GM18517 (cell line): ENCODE measurements at regions not wholly inside any gene's neighbourhood (a gene's known extent, or its start where the extent isn't known, plus 50 kb on each side); places are given as distances from the start of the nearest gene placed in this dataset.

Experiments
- ATAC-seq: cut with Tn5 transposase; IDR thresholded peaks from one replicate; pipeline ENCODE4 v1.9.1; 2021; ENCODE audit warnings: mild to moderate bottlenecking, moderate library complexity; ENCODE audit not compliant: unreplicated experiment

- ATAC-seq, result no peak
Observed at GRCh38 chr18:45373286-45373880, 241.9 kb upstream of the SLC14A2 start.

DNA sequence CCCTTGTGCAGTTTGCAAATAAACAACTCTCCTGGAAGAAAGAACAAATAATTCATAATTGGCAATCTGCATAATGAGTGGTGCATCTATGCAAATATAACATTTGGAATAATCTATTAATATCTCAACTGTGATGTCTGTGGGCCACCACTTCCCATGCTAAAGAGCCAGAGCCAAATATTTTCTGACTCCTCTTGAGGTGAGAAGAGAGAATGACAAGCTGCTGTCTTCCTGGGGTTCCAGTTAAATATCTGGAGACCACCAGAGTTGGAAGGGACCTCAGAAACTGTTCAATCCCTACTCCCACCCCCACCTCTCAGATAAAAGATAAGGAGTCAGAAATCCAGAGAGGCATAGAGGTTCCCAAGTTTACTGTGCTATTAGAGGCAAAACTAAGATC is 241.0 kb upstream of the SLC14A2 start:
- ATAC-seq, result no peak

GRCh38 chr18:45374878-45375630 is 240.2 kb upstream of the SLC14A2 start:
- no peak for ATAC-seq

- no peak for ATAC-seq
Observed at GRCh38 chr18:45376193-45376592, 239.1 kb upstream of the SLC14A2 start.

- ATAC-seq, result no peak
Observed at GRCh38 chr18:45378308-45378707, 237.0 kb upstream of the SLC14A2 start.

DNA sequence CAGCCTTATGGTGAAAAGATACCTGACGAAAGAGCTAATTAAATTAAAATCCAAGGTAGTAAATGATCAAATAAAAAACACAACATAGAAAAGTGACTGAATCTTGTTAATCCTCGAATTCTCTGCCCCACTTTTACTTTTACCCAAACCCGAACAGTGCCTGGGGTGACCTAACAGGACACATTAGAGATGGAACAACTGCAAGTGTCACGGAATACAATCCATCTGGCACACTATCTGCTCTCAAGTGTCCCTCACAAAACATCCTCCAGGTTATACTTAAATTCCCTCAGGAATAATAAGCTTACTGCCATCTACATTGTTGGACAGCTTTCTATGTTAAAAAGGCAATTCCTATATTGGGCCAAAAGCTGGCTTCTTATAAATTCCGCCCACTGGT is 236.3 kb upstream of the SLC14A2 start:
- ATAC-seq, result no peak

DNA sequence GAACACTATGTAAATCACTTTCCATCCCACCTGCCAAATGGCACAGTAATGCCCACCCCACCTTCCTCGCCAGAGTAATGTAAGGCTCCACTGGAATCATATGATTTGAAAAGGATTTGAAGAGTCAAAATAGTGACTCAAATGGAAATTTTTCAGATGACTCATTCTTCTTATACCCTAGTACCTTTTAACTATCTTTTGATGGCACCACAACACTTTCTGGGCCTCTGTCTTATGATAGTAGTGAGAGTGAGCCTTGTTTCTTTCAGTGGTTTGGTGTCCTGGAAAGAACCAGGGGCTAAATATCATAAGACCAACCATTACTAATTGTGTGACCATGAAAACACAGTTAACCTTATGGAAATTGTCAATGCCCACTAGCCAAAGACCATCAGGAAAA is 235.4 kb upstream of the SLC14A2 start:
- ATAC-seq, result peak; percentile 68

DNA sequence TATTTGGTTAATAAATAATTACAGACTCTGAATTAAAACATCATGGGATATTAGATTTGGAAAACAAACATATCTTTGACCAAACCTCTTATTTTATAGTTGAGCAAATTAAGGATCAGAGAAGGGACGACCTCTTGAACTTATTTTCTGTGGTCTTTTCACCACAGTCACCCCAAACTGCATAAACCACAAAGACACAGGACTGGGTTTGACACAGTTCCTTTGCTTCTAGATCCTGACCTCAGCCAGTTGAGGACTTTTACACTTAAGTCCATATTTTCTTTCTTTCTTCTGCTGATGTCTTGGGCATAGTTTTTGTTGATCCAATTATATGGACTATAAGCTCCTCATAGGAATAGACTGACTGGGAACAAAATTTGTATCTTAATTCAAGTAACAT is 234.0 kb upstream of the SLC14A2 start:
- ATAC-seq, result no peak

- ATAC-seq, result no peak
Observed at GRCh38 chr18:45383228-45383627, 232.0 kb upstream of the SLC14A2 start.

DNA sequence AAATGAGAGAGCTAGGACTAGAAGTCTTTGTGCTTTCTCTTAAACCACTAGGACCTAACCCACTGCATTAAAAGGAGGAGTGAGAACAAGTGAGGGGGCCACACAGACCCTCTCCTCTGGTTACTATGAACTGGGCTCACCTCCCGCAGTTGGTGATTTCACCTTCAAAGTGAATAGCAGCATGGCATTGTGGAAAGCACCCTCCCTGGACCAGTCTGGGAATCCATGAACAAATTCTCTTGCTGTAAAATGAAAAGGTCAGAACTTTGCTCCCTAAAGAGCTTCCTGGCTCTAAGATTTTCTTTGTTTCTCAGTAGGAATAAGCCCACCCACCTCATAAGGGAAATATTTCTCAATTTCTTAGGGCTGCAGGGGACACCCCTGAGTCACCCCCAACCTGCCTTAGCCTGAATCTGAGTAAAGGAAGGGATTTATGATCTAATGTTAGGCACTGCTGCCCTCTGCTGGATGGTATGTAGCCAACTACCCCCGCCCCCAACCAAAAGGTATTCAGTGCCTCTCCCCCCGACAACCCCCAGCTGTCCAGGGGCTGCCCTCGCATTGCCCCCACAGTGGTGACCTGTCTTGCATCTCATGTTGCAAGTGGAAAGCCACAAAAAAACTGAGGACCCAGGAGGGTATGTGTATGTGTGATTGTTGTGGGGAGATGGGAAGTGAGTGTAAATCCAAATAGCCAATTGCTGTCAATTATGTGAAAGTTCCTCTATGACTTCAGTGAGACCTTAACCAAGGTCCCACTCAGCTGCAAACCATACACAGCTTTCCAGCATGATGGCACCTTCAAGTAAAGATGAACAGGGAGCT is 230.9 kb upstream of the SLC14A2 start:
- peak; percentile 51 for ATAC-seq

DNA sequence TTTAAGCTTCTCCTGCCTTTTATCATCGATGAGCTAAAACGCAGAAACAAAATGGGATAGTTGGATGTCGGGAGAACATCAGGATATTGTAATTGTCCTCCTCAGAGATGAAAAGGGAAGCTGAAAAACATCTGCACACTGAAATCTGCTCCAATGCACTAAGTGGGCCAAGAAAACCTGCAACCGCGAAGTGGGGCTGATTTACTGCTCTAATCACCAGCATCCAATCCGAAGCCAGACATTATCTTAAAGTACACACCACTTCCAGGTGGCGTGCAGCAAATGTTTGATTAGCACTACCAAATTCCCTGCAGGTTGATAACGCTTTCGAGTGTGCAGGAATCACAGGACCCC is 230.3 kb upstream of the SLC14A2 start:
- ATAC-seq, result no peak

GRCh38 chr18:45386041-45386655 is 229.1 kb upstream of the SLC14A2 start:
- no peak for ATAC-seq

DNA sequence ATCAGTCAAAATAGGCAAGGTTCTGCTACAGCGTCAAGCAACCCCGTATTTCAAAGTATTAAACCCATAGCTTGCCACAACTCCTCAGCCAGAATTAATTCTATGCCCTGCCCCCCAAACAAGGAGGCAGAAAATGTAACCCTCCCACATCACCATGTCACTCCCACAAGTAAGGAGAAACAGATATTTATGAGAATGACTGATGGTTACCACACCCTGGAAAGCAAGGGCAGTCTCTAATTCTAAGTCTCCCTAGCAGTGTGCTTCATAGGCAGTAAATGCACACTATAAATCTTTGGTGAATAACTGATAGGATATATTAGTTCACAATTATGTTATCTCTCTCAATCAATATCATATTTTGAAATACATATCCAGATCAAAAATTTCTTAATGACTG is 228.0 kb upstream of the SLC14A2 start:
- ATAC-seq, result no peak

DNA sequence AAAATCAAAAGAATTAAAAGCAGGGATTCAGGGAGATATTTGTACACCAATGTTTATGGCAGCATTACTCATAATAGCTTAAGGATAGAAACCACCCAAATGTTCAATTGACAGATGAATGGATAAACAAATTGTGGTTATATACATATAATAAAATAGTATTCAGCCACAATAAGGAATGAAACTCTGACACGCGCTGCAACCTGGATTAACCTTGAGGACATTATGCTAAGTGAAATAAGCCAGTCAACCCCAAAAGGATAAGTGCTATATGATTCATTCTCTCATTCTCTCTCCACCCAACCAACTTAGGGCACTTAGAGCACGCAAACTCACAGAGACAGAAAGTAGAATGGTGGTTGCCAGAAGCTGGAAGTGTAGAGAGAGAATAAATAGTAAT is 216.8 kb upstream of the SLC14A2 start:
- no peak for ATAC-seq

DNA sequence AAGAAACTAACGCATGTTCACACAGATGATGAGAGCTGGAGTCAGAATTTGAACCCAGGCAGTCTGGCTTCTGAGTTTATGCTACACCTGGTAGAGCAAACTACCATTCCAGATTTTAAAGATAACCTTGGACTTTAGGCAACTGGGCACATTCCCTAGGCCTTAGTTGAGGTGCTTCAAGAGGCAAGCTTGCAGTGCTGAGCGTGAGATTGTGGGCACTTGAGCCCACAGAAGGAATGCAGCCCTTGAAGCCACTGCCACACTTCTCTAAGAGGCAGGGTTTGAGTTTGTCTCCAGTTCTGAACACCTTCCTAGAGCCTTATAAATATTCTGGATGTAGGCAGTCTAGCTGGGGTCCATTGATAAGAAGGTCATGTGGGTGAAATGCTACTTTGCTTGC is 216.1 kb upstream of the SLC14A2 start:
- no peak for ATAC-seq

- no peak for ATAC-seq
Observed at GRCh38 chr18:45399643-45400042, 215.6 kb upstream of the SLC14A2 start.

DNA sequence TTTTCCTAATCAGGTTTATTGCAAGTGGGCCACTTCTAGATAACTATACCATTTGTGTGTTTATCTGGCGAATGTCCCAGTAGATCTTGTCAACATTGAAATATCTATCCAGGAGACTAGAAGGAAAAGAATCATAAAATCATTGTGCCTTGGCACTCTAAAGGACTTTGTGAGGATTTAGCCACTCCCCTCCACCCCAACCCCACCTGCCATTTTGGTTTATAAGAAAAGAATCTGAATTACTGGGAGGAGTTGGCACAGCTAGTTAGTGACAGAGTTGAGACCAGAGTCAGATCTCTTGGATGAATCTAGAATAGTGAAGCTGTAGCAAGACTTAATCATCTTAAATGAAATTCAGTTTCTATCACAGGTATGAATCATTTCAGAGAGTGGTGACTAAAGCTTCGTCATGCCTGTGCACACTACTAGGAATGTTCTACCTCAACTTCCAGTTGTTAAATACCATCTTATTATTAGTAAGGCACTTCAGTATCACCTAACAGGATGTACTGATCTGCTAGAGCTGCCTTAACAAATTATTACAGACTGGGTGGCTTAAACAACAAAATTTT is 212.7 kb upstream of the SLC14A2 start:
- no peak for ATAC-seq

GRCh38 chr18:45403341-45404049 is 211.8 kb upstream of the SLC14A2 start:
- no peak for ATAC-seq

- ATAC-seq, result no peak
Observed at GRCh38 chr18:45408218-45408617, 207.1 kb upstream of the SLC14A2 start.

GRCh38 chr18:45409971-45410370 is 205.3 kb upstream of the SLC14A2 start:
- ATAC-seq, result no peak

GRCh38 chr18:45412577-45412976 is 202.7 kb upstream of the SLC14A2 start:
- no peak for ATAC-seq
